NCI-H2227 (cell line): ENCODE measurements at regions not wholly inside any gene's neighbourhood (a gene's known extent, or its start where the extent isn't known, plus 50 kb on each side); places are given as distances from the start of the nearest gene placed in this dataset.
"Not testable (repeated sequence)": the region's sequence is repeated elsewhere in the genome, so short reads cannot be mapped to it uniquely, and the experiment has no call there.

Experiments
- DNase-seq: peaks from one replicate; lab custom pipeline; 2025; ENCODE audit not compliant: unreplicated experiment; lab: John Stamatoyannopoulos, UW

DNA sequence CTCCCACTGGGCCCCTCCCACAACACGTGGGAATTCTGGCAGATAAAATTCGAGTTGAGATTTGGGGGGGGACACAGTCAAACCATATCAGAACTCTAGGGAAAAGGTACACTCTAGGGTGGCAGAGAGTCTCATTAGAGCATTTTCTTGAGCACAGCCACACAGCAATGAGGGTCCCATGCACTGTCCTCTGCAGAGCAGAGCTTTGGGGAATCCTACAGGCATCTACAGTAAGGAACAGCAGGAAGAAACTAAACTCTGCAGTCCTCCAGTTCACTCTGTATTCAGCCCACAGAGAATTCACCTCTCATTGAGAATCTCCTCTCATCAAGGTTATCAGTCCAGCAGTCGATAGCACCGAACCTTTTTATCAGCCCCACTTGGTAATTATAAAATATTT, 438.6 kb upstream of the NOX3 start:
- DNase-seq, result no peak

DNA sequence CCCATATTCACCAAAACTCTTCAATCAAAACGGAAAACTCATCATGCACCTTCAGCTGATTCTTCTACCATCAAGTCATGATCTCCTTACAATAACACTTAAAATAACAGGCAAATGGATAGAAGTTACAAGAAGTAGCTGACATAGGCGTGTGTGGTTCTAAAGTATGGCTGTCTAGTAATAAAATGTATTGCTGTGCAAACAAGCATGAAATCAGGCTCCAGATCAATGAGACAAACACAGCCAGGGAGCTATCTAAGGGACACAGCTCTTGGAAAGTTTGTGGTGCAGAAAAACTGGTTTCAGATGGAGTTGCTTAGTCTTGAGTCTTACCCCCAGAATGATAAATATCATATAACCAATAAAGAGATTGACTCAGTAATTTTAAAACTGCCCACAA, 434.8 kb upstream of the NOX3 start:
- DNase-seq, result no peak

DNA sequence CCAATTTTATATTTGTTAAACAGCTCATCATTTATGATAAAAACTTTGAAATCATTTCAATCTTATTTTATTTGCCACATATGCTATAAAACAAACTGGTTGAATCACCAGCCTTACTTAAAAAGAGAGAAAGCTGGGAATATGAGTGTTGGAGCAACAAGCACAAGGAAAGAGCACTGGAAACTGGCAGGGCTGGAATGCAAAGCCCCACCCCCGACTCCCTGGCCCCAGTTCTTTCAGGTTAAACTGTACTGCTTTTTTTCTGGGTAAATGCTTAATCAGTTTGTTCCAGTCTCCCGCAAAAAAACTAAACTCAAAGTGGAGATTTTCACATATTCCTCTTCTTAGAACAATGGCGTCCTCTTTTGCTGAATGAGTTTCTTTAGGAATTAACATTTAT, 433.8 kb upstream of the NOX3 start:
- DNase-seq, result no peak

DNA sequence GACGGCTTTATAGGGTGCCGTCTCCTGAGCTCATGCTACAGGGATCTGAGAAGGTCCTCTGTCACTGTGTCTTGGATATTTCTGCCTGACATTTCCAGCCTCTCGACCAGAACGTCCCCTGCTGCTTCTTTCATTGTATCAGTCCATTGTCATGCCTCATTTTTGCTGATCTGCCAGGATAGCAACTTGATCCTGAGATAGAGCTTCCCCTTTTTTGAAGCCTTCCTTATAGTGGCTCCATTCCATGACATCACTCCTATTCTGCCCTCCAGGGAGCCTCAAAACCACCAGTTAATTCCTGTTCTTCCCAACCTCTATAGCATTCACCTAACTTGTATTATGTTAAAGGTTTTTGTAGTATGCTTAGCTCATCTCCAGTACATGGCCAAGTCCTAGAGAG, 431.8 kb upstream of the NOX3 start:
- DNase-seq, result no peak

DNA sequence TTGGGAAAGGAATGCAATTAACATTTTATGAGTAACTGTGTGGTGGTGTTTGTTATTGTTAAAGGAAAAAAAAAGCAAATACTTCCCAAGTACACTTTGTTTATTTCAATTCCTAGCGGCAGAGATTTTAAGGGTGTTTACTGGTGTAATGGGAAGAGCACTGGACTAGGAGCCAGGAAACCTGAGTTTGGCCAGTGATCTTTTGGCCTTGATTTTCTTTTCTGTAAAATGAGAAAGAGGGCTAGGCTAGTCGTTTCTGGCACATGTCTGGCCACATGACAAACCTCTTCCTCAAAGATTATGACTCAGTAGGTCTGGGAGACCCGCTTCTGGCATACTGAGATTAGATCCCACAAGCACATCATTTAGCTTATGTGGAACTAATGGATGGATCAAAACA, 428.1 kb upstream of the NOX3 start:
- no peak for DNase-seq

DNA sequence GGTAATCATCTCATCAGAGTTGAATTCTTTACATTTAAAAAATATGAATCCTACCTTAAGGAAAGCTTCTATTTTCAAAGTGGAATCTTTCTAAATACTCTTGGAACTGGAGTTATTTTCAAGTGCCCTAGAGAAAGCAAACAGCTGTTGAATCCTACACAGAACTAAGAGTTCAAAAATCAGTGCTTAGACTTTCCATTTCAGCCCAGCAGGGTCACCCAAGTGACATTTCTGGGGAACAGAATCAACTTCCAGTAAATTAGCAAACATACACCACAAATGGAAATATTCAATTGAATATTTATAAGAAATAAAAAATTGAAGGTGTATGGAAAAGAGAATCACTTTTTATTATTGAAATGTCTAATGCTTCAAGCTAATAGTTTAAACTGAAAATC, 427.7 kb upstream of the NOX3 start:
- DNase-seq, result no peak

DNA sequence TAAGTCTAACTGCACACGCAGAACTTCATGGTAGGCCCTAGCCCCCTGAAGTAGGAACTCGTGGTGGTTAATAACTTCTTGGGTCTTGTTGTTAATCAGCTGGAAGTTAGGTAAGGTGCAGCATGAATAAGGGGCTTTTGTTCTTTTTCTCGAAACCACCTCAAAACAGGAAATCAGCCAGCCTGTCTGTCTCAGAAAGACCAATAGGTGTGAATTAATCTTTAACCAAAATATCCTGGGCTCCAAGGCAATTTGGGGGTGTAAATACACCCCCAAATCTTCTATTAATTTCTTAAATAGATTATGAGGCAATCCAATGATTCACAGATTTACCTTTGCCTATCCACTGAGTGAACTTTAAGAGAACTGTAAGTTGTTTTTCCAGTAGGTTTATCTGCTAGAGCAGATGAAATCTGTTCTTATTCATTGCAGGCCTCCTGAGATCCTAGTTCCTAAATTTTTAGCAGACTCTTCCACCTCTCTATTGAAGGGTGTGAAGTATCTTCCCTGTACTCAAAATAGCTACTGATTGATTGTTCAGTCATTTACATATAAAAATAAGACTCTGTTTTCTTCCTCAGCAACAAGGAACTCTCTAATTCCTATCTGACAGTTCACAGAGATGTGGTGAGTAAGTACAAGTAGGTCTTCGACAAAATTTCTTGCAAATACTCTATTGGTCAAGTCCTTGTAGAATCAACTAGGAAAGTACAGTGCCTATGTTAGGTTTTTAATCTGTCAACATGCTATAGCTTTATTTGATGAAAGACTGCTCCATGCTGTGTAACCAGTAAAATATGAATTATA, 427.1 kb upstream of the NOX3 start:
- no peak for DNase-seq

DNA sequence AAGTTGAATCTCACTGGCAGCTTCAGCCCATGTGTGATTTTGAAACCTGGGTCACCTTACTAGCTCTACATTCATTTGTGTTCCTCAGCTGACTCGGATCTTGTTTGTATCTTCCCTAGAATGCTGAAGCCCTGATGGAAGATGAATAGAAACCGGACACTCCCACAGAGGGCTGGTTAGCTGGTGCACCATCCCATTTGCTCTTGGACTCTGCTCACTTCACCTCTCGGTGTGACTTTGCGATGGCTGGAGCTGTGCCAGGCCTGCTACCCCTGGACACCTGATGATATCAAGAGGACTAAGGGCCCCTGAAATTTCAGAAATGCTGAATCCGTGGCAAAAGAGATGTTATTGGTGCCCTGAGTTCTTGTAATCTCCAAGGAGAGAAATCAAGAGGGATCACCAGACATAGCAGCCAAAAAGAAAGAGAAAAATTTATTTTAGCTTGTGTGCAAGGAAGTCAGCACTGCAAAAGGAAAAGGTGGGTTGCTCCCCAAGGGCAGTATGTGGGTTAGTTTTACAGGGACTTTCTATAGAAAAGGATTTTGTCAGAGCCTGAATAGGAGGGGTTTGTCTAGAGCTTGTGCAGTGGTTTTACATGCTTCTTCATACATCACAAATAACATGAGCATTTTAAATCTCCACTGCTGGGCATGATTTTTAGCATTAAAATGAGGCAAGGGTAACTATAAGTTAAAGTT, 426.3 kb upstream of the NOX3 start:
- DNase-seq, result no peak

DNA sequence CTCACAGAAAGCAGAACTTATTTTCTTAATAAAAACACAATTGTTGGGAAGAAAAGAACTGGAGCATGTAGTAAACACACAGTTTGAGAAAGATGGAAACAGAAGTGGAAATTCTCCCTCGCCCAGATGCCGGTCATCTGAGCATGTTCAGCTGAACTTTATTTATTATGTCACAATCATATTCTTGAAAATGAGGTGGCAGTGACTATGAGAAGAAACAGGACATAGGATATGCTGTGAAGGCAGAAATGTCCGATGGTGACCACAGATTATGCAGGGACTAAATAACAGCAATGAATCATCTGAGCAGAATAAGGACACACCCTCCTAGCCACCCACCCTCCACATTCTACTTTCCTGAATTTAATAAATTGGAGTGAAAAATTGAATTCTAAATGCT, 425.3 kb upstream of the NOX3 start:
- no peak for DNase-seq

DNA sequence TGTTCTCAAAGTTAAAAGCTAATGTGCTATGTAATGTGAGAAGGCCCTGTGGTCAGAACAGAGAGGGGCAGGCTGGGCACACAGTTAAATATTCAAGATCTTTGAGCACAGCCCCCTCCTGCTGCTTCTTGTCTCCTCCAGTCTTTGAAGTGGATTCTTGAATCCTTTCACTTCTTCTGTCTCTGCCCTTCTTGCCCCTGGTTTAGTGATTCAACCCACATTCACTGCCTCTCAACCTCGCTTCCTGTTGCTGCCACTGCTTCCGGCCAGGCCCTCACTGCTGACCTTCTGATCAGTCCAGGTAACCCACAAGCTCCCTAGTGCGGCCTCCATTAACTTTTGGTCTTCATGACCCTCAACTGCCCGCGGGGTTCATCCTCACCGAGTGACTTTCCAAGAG, 417.3 kb upstream of the NOX3 start:
- no peak for DNase-seq

DNA sequence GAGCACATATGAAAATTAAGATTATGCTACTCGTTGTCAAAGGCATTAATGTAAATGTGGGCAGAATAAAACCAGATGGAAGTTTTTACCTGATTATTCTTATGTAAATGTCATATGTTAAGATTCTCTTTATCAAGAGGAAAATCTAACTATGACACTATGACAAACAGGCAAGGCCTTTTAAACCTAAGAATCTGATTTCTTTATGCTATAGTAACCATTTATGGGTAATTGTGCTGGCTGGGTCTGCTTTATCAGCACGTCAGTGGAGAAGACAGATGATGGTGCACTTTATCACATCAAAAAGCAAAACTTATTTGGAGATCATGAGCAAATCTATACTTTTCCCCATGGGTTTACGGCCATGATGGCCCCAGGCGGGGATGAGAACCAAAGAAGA, 412.0 kb upstream of the NOX3 start:
- DNase-seq, result no peak

DNA sequence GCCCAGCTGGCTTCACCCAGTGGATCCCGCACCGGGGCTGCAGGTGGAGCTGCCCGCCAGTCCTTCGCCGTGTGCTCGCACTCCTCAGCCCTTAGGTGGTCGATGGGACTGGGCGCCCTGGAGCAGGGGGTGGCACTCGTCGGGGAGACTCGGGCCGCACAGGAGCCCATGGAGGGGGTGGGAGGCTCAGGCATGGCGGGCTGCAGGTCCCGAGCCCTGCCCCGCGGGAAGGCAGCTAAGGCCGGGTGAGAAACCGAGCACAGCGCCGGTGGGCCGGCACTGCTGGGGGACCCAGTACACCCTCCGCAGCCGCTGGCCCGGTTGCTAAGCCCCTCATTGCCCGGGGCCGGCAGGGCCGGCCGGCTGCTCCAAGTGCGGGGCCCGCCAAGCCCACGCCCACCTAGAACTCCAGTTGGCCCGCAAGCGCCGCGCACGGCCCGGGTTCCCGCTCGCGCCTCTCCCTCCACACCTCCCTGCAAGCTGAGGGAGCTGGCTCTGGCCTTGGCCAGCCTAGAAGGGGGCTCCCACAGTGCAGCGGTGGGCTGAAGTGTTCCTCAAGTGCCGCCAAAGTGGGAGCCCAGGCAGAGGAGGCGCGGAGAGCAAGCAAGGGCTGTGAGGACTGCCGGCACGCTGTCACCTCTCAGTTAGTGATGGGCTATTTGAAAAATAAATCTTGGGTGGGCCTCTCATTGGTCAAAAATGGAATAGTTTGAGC, 411.2 kb upstream of the NOX3 start:
- DNase-seq, result not testable (repeated sequence)

DNA sequence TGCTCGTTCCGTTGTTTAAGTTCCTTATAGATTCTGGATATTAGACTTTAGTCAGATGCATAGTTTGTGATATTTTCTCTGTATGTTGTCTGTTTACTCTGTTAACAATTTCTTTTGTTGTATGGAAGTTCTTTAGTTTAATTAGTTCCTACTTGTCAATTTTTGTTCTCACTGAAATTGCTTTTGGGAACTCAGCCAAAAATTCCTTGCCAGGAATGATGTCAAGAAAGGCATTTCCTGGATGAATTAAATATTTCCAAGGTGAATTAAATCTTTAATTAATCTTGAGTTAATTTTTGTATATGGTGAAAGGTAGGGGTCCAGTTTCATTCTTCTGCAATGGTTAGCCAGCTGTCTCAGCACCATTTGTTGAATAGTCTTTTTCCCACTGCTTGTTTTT, 406.2 kb upstream of the NOX3 start:
- DNase-seq, result no peak

DNA sequence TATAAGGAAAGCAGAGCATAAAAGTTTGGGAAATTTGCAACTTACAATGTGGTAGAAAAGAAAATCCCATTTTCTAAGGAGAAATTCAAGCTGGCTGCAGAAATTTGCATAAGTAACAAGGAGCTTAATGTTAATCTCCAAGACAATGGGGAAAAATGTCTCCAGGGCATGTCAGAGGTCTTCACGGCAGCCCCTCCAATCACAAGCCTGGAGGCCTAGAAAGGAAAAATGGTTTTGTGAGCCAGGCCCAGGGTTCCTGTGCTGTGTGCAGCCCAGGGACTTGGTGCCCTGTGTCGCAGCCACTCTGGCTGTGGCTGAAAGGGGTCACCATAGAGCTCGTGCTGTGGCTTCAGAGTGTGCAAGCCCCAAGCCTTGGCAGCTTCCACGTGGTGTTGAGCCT, 403.3 kb upstream of the NOX3 start:
- not testable (repeated sequence) for DNase-seq

DNA sequence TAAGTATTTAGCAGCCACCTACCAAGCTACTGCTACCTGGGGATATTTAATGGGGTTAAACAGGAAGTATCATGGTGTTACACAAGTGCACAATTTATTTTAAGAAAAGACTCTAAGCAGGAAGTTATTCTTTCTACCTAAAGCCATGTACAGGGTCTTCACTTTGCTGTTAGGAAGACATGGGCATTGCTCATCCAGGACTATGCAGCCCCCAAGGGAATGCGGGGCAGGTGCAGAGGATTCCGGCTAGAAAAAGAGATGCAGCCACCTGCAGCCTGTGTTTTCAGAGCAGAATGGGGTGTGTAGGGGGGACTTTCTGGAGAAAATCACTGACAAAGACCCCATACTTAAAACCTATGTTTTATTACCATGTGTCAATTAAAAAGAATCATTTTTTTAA, 399.1 kb upstream of the NOX3 start:
- no peak for DNase-seq

DNA sequence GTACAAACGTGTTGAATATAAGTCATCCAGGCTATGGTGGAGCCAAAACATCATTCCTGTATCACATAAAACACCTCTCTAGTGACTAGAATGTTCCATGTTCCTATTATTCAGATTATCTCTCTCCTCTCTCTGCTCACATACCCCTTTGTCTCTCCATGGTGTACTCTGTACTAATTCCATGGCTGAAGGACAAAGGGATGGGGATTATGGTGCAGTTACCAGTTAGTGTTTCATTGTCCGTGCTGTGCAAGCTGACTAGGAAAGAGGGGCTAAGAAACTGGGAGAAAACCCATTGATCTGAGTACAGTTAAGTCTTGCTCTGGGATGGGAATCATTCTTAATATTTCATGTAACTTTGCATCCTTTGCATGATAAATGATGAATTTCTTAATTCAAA, 397.4 kb upstream of the NOX3 start:
- DNase-seq, result no peak

DNA sequence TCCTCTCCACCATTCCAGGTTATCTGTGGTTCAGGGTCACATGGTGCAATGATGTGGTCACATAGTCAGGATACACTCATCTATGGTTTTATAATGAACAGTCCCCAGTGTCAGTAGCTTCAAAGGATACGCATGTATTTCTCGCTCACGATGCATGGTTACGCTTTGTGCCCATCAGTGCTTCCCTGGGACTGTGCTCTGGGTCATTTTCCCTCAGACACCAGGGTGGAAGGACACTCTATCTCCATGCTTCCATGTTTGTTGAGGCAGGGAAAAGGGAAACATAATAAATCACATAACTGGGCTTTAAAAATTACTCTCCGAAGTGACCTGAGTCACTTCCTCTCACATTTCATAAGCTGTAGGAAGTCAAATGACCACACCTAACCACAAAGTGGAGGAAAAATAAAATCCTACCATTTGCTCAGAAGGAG, 394.8 kb upstream of the NOX3 start:
- DNase-seq, result no peak

DNA sequence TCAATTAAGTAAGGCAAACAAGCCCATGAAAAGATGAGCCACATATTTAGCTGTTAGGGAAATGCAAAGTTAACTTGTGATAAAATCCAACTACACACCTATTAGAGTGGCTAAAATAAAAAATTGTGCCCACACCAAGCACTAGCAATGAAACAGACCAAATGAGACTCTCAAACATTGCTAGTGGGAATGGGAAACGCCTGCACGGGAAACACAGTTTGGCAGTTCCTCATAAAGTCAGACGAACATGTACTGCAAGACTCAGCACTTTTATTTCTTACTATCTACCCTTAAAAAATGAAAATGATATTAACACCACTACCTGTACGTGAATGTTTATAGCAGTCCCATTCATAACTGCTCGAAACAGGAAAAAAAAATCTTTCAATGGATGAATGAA, 392.1 kb upstream of the NOX3 start:
- no peak for DNase-seq

DNA sequence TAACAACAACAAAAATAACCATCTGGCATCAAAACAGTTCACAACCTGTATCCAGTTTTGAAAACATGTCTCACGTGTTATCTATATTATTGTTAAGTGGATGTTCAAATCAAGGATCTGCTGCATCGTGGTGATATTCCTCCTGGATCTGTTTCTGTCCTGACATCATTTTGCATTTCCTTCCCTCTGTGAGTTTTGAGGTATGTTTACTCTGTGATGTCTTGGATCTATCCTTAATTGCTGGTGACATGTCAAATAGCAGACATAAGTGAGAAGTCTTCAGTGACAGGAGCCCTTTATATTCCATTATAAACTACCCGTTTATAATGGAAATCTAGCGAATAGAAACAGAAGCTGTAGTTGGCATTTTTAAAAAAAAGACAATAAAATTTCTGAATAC, 381.8 kb upstream of the NOX3 start:
- no peak for DNase-seq

DNA sequence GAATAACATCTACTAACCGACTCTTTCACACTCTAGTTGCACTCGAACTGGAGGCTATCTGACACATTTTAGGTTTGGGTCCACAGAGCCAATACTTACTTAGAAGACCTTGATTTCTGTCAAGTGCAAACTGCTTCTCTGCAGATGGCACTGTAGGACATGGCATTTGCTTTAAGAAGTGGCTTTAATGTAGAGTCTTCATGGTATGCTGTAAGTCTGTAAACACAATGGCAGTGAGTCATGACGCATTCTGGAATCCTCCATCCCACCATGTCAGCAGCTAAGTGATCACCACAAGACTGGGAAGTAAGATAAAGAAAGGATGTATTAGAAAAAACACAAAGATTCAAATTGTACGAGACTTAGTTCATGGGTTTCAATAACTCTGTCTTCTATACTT, 377.0 kb upstream of the NOX3 start:
- no peak for DNase-seq

DNA sequence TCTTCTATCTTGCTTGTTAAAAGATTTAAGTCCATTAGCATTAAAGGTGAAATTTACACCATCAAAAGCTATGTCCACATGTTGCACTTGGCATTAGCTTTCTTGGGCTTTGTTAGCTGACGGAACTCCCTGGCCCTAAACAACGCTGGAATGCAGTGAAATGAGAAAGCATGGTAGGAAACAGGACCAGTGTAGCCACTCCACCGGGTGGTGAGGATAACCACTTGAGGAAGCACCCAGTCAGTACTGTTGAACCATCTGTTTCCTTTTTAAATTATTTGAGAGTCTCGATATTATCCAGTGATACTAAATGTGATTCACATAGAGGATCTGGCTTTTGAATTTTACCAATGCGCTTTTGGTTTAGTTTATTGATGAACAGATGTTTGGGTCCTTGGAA, 374.9 kb upstream of the NOX3 start:
- no peak for DNase-seq

DNA sequence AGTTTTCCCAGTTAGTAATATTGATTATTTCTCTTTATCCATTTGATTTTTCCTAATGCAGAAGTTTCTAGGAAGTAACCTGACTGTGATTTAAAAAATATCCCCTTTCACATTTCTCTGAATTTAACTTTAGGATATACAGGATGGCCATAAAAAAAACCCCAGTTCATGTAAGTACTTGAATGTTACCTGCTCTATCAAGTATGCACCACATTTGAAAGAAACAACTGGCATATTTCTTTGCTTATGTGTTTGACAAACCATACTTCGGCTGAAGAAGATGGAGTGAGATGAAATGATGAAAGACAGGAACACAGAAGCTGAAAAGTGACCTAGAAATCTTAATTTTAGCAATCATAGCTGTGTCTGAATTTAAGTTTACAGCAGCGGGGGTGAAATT, 374.0 kb upstream of the NOX3 start:
- no peak for DNase-seq
